ENCODE measurements at regions not wholly inside any gene's neighbourhood (a gene's known extent, or its start where the extent isn't known, plus 50 kb on each side); places are given as distances from the start of the nearest gene placed in this dataset.

DNA sequence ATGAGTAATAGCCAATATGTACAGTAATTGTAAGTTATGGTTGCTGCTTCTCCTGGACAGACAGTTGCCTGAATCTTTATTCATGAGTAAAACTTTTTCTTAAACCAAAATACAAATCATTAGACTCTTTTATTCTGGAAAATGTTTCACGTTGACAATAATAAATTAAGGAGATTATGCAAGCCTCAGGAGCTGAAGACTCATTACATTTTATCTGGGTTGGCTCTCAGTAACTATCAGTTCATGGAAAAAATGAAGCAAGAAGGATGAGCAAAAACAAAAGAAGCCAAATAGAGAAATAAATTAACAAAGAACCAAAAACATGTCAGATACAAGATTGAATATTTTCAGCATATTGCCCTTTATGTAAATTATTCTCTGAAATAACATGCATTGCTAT, 88.9 kb upstream of the PRR16 start:
- DNase-seq (ENCODE audit: low read depth) = no peak
- H3K4me3 ChIP-seq (ENCODE audit: low read depth, low read length) = no peak overlapping the region
- TF ChIP-seq, protein P1, sequence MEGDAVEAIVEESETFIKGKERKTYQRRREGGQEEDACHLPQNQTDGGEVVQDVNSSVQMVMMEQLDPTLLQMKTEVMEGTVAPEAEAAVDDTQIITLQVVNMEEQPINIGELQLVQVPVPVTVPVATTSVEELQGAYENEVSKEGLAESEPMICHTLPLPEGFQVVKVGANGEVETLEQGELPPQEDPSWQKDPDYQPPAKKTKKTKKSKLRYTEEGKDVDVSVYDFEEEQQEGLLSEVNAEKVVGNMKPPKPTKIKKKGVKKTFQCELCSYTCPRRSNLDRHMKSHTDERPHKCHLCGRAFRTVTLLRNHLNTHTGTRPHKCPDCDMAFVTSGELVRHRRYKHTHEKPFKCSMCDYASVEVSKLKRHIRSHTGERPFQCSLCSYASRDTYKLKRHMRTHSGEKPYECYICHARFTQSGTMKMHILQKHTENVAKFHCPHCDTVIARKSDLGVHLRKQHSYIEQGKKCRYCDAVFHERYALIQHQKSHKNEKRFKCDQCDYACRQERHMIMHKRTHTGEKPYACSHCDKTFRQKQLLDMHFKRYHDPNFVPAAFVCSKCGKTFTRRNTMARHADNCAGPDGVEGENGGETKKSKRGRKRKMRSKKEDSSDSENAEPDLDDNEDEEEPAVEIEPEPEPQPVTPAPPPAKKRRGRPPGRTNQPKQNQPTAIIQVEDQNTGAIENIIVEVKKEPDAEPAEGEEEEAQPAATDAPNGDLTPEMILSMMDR (IDR thresholded peaks at IDR 0.05; ENCODE audit: control insufficient read depth, extremely low read depth, insufficient read depth) = no peak

DNA sequence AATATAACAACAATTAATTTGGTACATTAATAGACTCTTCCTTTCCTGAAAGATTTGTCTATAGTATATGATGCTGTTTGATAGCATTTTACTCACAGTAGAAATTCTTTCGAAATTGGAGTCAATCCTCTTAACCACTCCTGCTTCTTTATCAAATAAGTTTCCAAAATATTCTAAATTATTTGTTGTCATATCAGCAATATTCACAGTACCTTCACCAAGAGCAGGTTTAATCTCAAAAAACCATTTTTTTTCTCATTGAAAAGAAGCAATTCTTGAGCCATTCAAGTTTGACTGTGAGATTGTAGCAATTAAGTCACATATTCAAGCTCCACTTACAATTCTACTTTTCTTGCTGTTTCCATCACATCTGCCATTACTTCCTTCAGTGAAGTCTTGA, 83.5 kb upstream of the PRR16 start:
- TF ChIP-seq, protein P1 (IDR thresholded peaks at IDR 0.05; ENCODE audit: control insufficient read depth, extremely low read depth, insufficient read depth) = no peak
- no peak overlapping the region for H3K4me3 ChIP-seq (ENCODE audit: low read depth, low read length)
- no peak for DNase-seq (ENCODE audit: low read depth)

DNA sequence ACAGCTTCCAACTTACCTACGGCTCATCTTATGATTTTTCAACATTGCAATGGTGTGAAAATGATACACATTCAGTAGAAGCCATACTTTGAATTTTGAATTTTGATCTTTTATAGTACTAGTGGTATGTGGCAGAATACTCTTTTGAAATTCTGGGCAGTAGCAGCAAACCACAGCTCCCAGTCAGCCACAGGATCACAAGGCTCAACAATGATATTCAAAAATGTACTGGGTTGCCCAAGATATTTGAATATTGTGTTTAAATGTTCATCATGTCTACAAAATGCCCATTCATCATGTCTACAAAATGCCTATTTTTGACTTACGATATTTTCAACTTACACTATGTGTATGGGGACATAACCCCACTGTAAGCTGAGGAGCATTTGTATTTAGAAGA, 81.3 kb upstream of the PRR16 start:
- DNase-seq (ENCODE audit: low read depth) = no peak

DNA sequence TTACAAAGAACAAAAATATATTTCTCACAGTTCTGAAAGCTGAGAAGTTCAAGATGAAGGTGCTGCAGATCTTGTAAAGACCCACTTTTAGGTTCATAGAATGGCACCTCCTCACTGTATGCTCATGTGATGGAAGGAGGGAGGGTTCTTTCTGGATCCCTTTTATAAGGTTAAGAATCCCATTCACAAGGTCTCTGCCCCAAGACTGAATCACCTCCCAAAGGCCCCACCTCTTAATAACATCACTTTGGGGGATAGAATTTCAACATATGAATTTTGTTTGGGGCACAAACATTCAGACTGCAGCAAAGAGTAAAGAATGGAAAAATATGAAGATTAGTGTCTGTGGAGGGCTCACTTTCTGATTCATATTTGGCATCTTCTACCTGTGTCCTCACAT, 77.1 kb upstream of the PRR16 start:
- DNase-seq (ENCODE audit: low read depth) = no peak
- TF ChIP-seq, protein P1 (IDR thresholded peaks at IDR 0.05; ENCODE audit: control insufficient read depth, extremely low read depth, insufficient read depth) = no peak
- no peak overlapping the region for H3K4me3 ChIP-seq (ENCODE audit: low read depth, low read length)

More for the DNA sequence above, 81.3 kb upstream of the PRR16 start:
- no peak overlapping the region for H3K4me3 ChIP-seq (ENCODE audit: low read depth, low read length)
- TF ChIP-seq, protein P1 (IDR thresholded peaks at IDR 0.05; ENCODE audit: control insufficient read depth, extremely low read depth, insufficient read depth) = no peak

DNA sequence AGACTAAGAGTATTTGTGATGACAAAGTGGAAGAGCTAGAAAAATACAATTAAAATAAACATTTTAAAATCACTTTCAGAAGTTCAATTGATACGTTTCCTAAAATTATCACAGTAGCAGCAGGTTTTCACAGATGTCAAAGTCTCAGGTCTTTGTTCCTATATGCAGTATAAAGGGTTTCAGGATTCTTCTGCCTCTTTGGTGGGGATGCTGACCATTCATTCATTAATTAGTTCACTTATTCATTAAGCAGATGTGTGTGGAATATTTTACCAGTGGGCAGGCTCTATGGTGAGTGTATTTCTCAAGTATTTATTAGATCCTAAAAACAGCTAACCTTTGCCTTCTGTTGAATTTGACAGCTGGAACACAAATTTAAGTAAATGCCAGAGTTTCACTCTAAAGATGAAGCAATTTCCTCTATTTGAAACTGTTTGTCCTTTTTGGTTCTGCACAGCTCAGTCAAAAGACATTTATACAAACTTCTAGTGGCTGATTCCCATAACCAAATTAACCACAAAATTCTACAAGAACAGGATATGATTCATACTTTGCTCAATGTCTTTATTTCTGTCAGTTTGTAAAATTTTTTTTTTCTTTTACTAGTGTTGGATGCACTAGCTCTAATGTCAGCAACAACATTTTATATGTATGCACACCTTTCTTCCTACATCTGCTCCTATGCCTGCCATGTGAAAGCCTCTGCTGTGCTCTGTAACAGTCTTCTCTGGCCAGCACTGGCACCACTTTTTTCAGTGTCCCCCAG, 75.9 kb upstream of the PRR16 start:
- TF ChIP-seq, protein P1 (IDR thresholded peaks at IDR 0.05; ENCODE audit: control insufficient read depth, extremely low read depth, insufficient read depth) = no peak
- DNase-seq (ENCODE audit: low read depth) = no peak
- no peak overlapping the region for H3K4me3 ChIP-seq (ENCODE audit: low read depth, low read length)

DNA sequence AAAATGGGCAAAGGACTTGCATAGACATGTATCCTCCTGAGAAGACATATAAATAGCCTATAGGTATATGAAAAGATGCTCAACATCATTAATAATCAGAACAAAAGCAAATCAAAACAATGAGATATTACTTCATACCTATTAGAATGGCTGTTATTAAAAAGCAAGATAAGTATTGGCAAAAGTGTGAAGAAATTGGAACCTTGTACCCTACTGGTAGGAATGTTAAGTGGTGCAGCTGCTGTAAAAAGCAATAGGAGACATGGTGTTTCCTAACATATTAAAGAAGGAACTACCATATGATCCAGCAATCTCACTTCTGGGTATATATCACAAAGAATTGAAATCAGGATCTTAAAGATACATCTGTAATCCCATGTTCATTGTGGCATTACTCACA, 69.8 kb upstream of the PRR16 start:
- H3K4me3 ChIP-seq (ENCODE audit: low read depth, low read length) = no peak overlapping the region
- no peak for DNase-seq (ENCODE audit: low read depth)
- TF ChIP-seq, protein P1 (IDR thresholded peaks at IDR 0.05; ENCODE audit: control insufficient read depth, extremely low read depth, insufficient read depth) = no peak

DNA sequence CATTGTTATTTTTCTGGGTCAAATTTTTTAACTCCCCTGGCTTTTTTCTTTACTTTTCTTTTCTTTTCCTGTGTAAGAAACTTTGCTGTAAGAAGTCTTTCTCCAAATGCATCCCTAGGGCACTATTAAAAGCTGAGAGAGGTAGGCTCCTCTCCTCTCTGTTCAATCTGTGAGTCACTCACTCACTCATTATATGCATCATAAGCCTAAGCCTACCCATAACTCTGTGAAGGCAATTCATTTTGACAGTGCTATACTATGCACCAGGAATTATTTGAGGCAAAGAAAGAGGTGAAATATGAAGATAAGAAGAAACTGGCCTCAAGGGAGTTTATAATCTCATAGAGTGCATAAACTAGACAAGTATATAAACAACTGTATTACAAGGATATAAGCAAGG, 67.9 kb upstream of the PRR16 start:
- DNase-seq (ENCODE audit: low read depth) = no peak
- no peak overlapping the region for H3K4me3 ChIP-seq (ENCODE audit: low read depth, low read length)
- TF ChIP-seq, protein P1 (IDR thresholded peaks at IDR 0.05; ENCODE audit: control insufficient read depth, extremely low read depth, insufficient read depth) = no peak

All from LNCaP clone FGC (cell line).